ENCODE measurements at regions not wholly inside any gene's neighbourhood (a gene's known extent, or its start where the extent isn't known, plus 50 kb on each side); places are given as distances from the start of the nearest gene placed in this dataset.

DNA sequence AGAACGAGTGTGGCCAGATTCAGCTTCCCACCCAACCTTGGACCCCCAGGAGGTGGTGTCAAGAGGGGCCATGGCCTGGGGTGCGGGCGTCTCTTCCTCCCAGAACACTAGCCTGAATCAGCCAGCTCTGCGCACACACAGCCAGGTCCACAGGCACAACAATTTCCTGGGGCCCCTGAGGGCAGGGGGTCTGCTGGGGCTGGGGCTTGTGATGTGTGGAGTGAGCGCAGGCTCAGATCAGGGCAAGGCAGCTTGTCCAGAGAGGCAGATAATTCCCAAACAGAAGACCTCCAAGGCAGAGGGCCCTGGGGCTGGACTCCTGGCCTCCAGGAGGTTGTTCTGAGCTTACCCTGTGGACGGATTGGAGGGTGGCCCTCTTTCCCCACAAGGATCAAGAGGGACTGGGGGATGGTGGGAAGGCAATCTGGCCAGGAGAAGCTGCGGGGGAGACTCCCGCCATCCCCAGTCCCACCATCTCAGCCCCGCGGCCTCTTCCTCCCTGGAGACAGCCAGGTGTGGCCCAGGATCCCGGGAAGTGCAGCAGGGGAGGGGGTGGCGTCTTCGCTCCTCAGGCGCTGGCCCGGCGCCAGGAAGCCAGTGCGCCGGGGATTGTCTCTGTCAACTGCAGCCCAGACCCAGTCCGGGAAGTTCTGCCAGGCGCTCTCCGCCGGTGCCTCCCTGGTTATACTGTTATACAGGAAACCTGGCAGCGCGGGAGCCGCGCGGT is 52.0 kb upstream of the AMZ2 start:
- no peak for DNase-seq
- H3K9me3 ChIP-seq (ENCODE audit: control extremely low read depth in 1 of 5, control insufficient read depth in 4 of 5, insufficient read depth in 2 of 5, low read depth in 1 of 5, low read length in 4 of 5), result no peaks in the 10 kb centered on the region
- POLR2A ChIA-PET, result no interaction called here
- CTCF ChIA-PET, result interaction anchor here (1.1 to 2.7 kb wide), 3 partner anchors 9 to 60 kb away, joined by 3 to 6 read pairs (median 3); no protein-coding TSS in a partner anchor
- no peak overlapping the region for H3K27ac ChIP-seq (ENCODE audit: insufficient read depth in 1 of 2, low read depth in 1 of 2, low read length in 2 of 2, poor library complexity in 1 of 2, severe bottlenecking in 2 of 2)
- 15% methylated on average over 24 of the region's 27 CpGs for WGBS (ENCODE audit: insufficient coverage)
- peaks cover 6 to 51% (median 45%) of the 10 kb centered on the region in 4 experiments for H3K4me1 ChIP-seq (ENCODE audit: control extremely low read depth in 1 of 4, control insufficient read depth in 4 of 4, insufficient read depth in 4 of 4, low read length in 3 of 4)
- H3K27me3 ChIP-seq (replicated peaks in 2 of 5; ENCODE audit: control insufficient read depth in 4 of 5, insufficient read depth in 5 of 5, low read length in 4 of 5), result peaks cover 0 to 80% (median 29%) of the 10 kb centered on the region in 5 experiments
- H3K4me3 ChIP-seq (ENCODE audit: control insufficient read depth in 1 of 7, extremely low read depth in 1 of 7, insufficient read depth in 4 of 7, low read depth in 2 of 7, low read length in 6 of 7), result peak overlapping the region in 2 of 7 experiments; percentile 40 to 45
- no peaks in the 10 kb centered on the region for H3K36me3 ChIP-seq (ENCODE audit: control insufficient read depth in 4 of 4, insufficient read depth in 4 of 4, low read length in 3 of 4)

DNA sequence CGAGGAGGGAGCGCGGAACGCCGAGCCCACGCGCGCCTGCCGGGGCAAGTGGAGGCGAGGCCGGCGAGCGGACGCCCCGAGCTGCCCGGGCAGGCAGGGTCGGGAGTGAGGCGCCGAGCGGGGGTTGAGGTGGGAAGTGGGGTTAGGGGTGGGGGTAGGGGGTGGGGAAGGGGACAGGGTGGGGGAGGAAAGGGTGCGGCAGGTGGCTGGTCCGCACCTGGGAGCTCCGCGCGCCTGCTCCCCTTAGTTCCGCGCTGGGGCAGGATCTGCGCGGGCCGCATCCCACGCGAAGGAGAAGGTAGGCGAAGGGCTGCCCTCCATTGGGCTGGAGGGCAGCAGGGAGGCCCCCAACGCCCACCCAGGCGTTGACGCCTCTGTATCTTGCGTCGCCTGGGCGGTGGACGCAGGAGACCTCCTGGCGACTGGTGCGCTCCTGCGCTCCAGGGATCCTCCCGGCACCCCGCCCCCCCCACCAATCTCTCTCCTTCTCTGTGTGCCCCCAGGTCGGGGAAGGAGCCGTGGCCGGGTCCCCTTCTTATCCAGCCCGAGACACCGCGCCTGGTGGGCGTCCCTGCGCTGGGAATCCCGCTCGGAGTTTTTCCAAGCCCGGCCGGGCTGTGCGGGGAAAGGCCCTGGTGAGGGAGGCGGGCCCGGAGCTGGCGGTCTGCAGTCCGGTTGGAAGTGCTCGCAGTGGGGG is 51.3 kb upstream of the AMZ2 start:
- no peaks in the 10 kb centered on the region for H3K9me3 ChIP-seq (ENCODE audit: control extremely low read depth in 1 of 5, control insufficient read depth in 4 of 5, insufficient read depth in 2 of 5, low read depth in 1 of 5, low read length in 4 of 5)
- no peak overlapping the region for H3K27ac ChIP-seq (ENCODE audit: insufficient read depth in 1 of 2, low read depth in 1 of 2, low read length in 2 of 2, poor library complexity in 1 of 2, severe bottlenecking in 2 of 2)
- POLR2A ChIA-PET, result no interaction called here
- no peak for DNase-seq
- H3K27me3 ChIP-seq (replicated peaks in 2 of 5; ENCODE audit: control insufficient read depth in 4 of 5, insufficient read depth in 5 of 5, low read length in 4 of 5), result peaks cover 0 to 80% (median 29%) of the 10 kb centered on the region in 5 experiments
- WGBS (ENCODE audit: insufficient coverage), result under 1% methylated on average over 37 of the region's 63 CpGs
- H3K36me3 ChIP-seq (ENCODE audit: control insufficient read depth in 4 of 4, insufficient read depth in 4 of 4, low read length in 3 of 4), result no peaks in the 10 kb centered on the region
- H3K4me1 ChIP-seq (ENCODE audit: control extremely low read depth in 1 of 4, control insufficient read depth in 4 of 4, insufficient read depth in 4 of 4, low read length in 3 of 4), result peaks cover 6 to 55% (median 50%) of the 10 kb centered on the region in 4 experiments
- H3K4me3 ChIP-seq (ENCODE audit: control insufficient read depth in 1 of 7, extremely low read depth in 1 of 7, insufficient read depth in 4 of 7, low read depth in 2 of 7, low read length in 6 of 7), result peak overlapping the region in 4 of 7 experiments; percentile 25 to 59 (median 42)
- CTCF ChIA-PET, result interaction anchor here (0.6 to 2.7 kb wide), 4 partner anchors 10 to 316 kb away, joined by 3 to 6 read pairs (median 3); partner anchors contain the start of gene PRKAR1A

DNA sequence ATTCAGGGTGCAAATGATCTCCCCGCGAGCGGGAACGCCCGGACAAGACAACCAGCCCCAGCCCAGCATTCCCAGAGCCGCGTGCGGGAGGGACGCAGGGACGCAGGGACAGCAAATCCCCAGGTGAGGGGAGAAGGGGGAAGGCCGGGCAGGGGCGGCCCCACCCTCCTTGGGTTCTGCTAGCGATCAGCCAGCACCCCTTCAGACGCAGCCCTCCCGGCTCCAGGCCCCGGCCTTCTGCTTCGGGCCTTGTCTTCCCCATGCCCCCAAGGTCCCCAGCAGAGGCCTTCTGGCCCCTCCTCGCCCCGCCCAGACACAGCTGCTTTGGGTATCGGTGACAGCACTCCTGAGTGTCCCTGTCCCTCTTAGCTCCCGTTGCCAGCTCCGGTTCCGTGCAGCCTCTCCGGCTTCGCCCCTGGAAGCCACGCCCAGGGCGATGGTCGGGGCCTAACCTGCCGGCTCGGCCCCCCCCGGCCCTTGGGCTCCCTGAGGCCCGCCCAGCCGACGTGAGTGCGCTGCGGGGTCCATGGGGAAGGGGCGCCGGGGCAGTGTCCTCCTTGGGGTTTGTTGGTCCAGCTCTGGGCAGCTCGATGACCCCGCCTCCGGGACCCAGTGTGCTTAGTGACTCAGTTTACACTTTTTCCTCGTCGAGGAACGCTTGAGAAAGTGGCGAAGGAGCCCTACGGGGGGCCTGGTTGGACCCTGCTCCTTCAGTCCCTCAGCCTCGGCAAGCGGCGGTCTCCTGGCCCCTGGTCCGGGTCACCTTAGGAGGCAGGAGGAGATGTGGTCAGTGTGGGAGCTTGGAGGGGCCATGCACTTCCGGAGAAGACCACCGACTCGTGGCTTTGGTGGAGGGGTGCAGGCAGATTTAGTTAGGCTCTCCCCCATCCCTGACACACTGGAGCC is 50.5 kb upstream of the AMZ2 start:
- ChIA-PET POLR2A (no interaction called here), CTCF (interaction anchor here (0.6 to 2.7 kb wide), 4 partner anchors 11 to 315 kb away, joined by 3 to 6 read pairs (median 3); partner anchors contain the start of gene PRKAR1A)
- no peaks in the 10 kb centered on the region for H3K9me3 ChIP-seq (ENCODE audit: control extremely low read depth in 1 of 5, control insufficient read depth in 4 of 5, insufficient read depth in 2 of 5, low read depth in 1 of 5, low read length in 4 of 5)
- peak in 2 of 3 donors; percentile 47 to 60 for DNase-seq
- peaks cover 6 to 55% (median 50%) of the 10 kb centered on the region in 4 experiments for H3K4me1 ChIP-seq (ENCODE audit: control extremely low read depth in 1 of 4, control insufficient read depth in 4 of 4, insufficient read depth in 4 of 4, low read length in 3 of 4)
- no peaks in the 10 kb centered on the region for H3K36me3 ChIP-seq (ENCODE audit: control insufficient read depth in 4 of 4, insufficient read depth in 4 of 4, low read length in 3 of 4)
- no peak overlapping the region for H3K27ac ChIP-seq (ENCODE audit: insufficient read depth in 1 of 2, low read depth in 1 of 2, low read length in 2 of 2, poor library complexity in 1 of 2, severe bottlenecking in 2 of 2)
- WGBS (ENCODE audit: insufficient coverage), result 2% methylated on average over 44 of the region's 53 CpGs
- H3K27me3 ChIP-seq (replicated peaks in 2 of 5; ENCODE audit: control insufficient read depth in 4 of 5, insufficient read depth in 5 of 5, low read length in 4 of 5), result peaks cover 0 to 79% (median 29%) of the 10 kb centered on the region in 5 experiments
- H3K4me3 ChIP-seq (ENCODE audit: control insufficient read depth in 1 of 7, extremely low read depth in 1 of 7, insufficient read depth in 4 of 7, low read depth in 2 of 7, low read length in 6 of 7), result peak overlapping the region in 6 of 7 experiments; percentile 2 to 59 (median 26)

DNA sequence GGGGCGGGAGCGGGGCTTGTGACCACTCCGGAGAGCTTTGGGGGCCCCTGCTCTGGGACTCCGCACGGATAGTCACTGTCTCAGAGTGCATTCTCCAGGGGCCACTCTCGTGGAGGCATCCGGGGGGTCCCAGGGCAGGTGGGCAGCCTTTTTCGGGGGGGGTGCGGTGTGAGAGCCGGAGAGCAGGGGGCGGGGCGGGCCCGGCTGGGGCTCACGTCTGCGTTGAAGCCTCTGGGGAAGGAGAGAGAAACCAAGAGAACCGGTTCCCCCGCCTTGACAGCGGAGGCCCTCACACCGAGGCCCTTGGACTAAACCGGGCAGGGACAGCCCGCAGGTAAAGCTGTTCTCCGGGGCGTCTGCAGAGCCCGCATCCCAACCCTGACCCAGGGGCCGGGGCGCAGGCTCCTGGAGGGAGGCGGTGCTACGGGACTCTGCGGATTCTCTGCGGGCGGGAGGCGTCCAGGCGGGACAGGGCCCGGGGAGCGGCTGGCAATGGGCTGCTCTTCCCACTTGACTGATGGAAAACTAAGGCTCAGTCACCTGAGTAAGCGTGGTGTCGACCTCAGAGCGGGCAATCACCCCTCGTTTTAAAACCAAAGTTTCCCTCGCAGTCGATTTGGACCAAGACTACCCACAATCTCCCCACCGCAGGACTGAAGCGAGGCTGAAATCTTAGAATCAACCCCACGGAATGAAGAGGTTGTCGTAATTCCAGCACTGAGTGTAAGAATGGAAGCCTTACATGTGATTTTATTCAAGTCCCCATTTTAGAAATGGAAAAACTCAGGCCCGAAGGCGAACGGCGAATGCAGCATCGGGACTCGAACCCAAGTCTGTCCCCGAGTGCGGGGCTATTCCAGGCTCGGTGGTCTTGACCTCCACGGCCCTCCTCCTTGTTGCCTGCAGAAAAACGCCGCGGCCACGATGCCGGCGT is 49.6 kb upstream of the AMZ2 start:
- Histone ChIP-seq H3K27ac (ENCODE audit: insufficient read depth in 1 of 2, low read depth in 1 of 2, low read length in 2 of 2, poor library complexity in 1 of 2, severe bottlenecking in 2 of 2) (no peak overlapping the region), H3K36me3 (ENCODE audit: control insufficient read depth in 4 of 4, insufficient read depth in 4 of 4, low read length in 3 of 4) (no peaks in the 10 kb centered on the region), H3K27me3 (replicated peaks in 2 of 5; ENCODE audit: control insufficient read depth in 4 of 5, insufficient read depth in 5 of 5, low read length in 4 of 5) (peaks cover 0 to 75% (median 29%) of the 10 kb centered on the region in 5 experiments), H3K4me3 (ENCODE audit: control insufficient read depth in 1 of 7, extremely low read depth in 1 of 7, insufficient read depth in 4 of 7, low read depth in 2 of 7, low read length in 6 of 7) (peak overlapping the region in 3 of 7 experiments; percentile 31 to 62 (median 53)), H3K9me3 (ENCODE audit: control extremely low read depth in 1 of 5, control insufficient read depth in 4 of 5, insufficient read depth in 2 of 5, low read depth in 1 of 5, low read length in 4 of 5) (no peaks in the 10 kb centered on the region), H3K4me1 (ENCODE audit: control extremely low read depth in 1 of 4, control insufficient read depth in 4 of 4, insufficient read depth in 4 of 4, low read length in 3 of 4) (peaks cover 6 to 55% (median 50%) of the 10 kb centered on the region in 4 experiments)
- ChIA-PET CTCF (interaction anchor here (1.0 to 3.7 kb wide), 5 partner anchors 13 to 265 kb away, joined by 3 to 25 read pairs (median 20); no protein-coding TSS in a partner anchor), POLR2A (interaction anchor here (1.0 kb wide), 1 partner anchor 21 kb away, joined by 3 read pairs; no protein-coding TSS in a partner anchor)
- WGBS (ENCODE audit: insufficient coverage), result 9% methylated on average over 55 of the region's 61 CpGs
- DNase-seq, result no peak
